GM19351 (cell line): ENCODE measurements at regions not wholly inside any gene's neighbourhood (a gene's known extent, or its start where the extent isn't known, plus 50 kb on each side); places are given as distances from the start of the nearest gene placed in this dataset.

Experiments used
- ATAC-seq: cut with Tn5 transposase; IDR thresholded peaks from one replicate; pipeline ENCODE4 v1.9.1; 2021; ENCODE audit warnings: mild to moderate bottlenecking, moderate library complexity; ENCODE audit not compliant: unreplicated experiment

- ATAC-seq: no peak
These were observed 180.9 kb upstream of the SYT1 start for GRCh38 chr12:78683626-78684025.

- no peak for ATAC-seq
These were observed 180.2 kb upstream of the SYT1 start for GRCh38 chr12:78684419-78684818.

- ATAC-seq: no peak
These were observed 168.8 kb upstream of the SYT1 start for GRCh38 chr12:78695749-78696148.

GRCh38 chr12:78696267-78696666, 168.3 kb upstream of the SYT1 start:
- ATAC-seq: no peak

- ATAC-seq: no peak
These were observed 166.7 kb upstream of the SYT1 start for GRCh38 chr12:78697817-78698415.

GRCh38 chr12:78698747-78699146, 165.8 kb upstream of the SYT1 start:
- no peak for ATAC-seq

- no peak for ATAC-seq
These were observed 164.0 kb upstream of the SYT1 start for GRCh38 chr12:78700565-78700964.

- no peak for ATAC-seq
These were observed 160.6 kb upstream of the SYT1 start for GRCh38 chr12:78703820-78704525.

GRCh38 chr12:78711954-78712353, 152.6 kb upstream of the SYT1 start:
- no peak for ATAC-seq

GRCh38 chr12:78712834-78713481, 151.6 kb upstream of the SYT1 start:
- ATAC-seq: no peak

GRCh38 chr12:78719721-78720120, 144.9 kb upstream of the SYT1 start:
- ATAC-seq: no peak

GRCh38 chr12:78721906-78722305, 142.7 kb upstream of the SYT1 start:
- peak; percentile 58 for ATAC-seq

GRCh38 chr12:78725033-78725432, 139.5 kb upstream of the SYT1 start:
- ATAC-seq: no peak

GRCh38 chr12:78725951-78726580, 138.5 kb upstream of the SYT1 start:
- no peak for ATAC-seq

GRCh38 chr12:78726854-78727253, 137.7 kb upstream of the SYT1 start:
- ATAC-seq: no peak

GRCh38 chr12:78732481-78732880, 132.1 kb upstream of the SYT1 start:
- ATAC-seq: no peak

- no peak for ATAC-seq
These were observed 124.9 kb upstream of the SYT1 start for GRCh38 chr12:78739653-78740052.

- ATAC-seq: no peak
These were observed 118.6 kb upstream of the SYT1 start for GRCh38 chr12:78746001-78746400.

- ATAC-seq: no peak
These were observed 111.5 kb upstream of the SYT1 start for GRCh38 chr12:78753058-78753457.

- no peak for ATAC-seq
These were observed 107.6 kb upstream of the SYT1 start for GRCh38 chr12:78756936-78757335.

GRCh38 chr12:78759367-78759766, 105.2 kb upstream of the SYT1 start:
- no peak for ATAC-seq

- ATAC-seq: no peak
These were observed 103.7 kb upstream of the SYT1 start for GRCh38 chr12:78760906-78761305.
